Stimulated activated CD4-positive, alpha-beta T cell treated with anti-CD3 and anti-CD28 coated beads, Interleukin-4, amount 100 ng/mL, for 1 hour (primary cell): ENCODE measurements at regions not wholly inside any gene's neighbourhood (a gene's known extent, or its start where the extent isn't known, plus 50 kb on each side); places are given as distances from the start of the nearest gene placed in this dataset.
"Not testable (repeated sequence)": the region's sequence is repeated elsewhere in the genome, so short reads cannot be mapped to it uniquely, and the experiment has no call there.

Source experiments
- DNase-seq: peaks from one replicate; pipeline ENCODE4 v3.0.0-alpha.2; 2020

- no peak for DNase-seq
These were observed 52.1 kb downstream of the PWWP3B start for GRCh38 chrX:106220177-106220576.

GRCh38 chrX:106243376-106243775 is 75.3 kb downstream of the PWWP3B start:
- no peak for DNase-seq

- no peak for DNase-seq
These were observed 78.4 kb downstream of the PWWP3B start for GRCh38 chrX:106246511-106246910.

GRCh38 chrX:106247162-106247561 is 79.1 kb downstream of the PWWP3B start:
- no peak for DNase-seq

GRCh38 chrX:106249706-106250379 is 81.7 kb downstream of the PWWP3B start:
- DNase-seq, result no peak

- DNase-seq, result no peak
These were observed 95.7 kb downstream of the PWWP3B start for GRCh38 chrX:106263817-106264216.

- DNase-seq, result not testable (repeated sequence)
These were observed 106.0 kb downstream of the PWWP3B start for GRCh38 chrX:106273947-106274587.

GRCh38 chrX:106275172-106275571 is 107.1 kb downstream of the PWWP3B start:
- DNase-seq, result not testable (repeated sequence)

GRCh38 chrX:106278951-106279350 is 110.8 kb downstream of the PWWP3B start:
- no peak for DNase-seq

- DNase-seq, result no peak
These were observed 113.3 kb downstream of the PWWP3B start for GRCh38 chrX:106281383-106281782.

GRCh38 chrX:106283841-106284240 is 115.7 kb downstream of the PWWP3B start:
- no peak for DNase-seq

- DNase-seq, result no peak
These were observed 116.4 kb downstream of the PWWP3B start for GRCh38 chrX:106284431-106285025.

- no peak for DNase-seq
These were observed 118.0 kb downstream of the PWWP3B start for GRCh38 chrX:106286053-106286650.

GRCh38 chrX:106290778-106291177 is 122.7 kb downstream of the PWWP3B start:
- not testable (repeated sequence) for DNase-seq

GRCh38 chrX:106291779-106292390 is 123.8 kb downstream of the PWWP3B start:
- DNase-seq, result not testable (repeated sequence)

- no peak for DNase-seq
These were observed 132.1 kb downstream of the PWWP3B start for GRCh38 chrX:106300239-106300638.

- no peak for DNase-seq
These were observed 132.6 kb downstream of the PWWP3B start for GRCh38 chrX:106300656-106301055.

GRCh38 chrX:106302304-106302703 is 134.2 kb downstream of the PWWP3B start:
- no peak for DNase-seq

GRCh38 chrX:106306391-106306947 is 138.4 kb downstream of the PWWP3B start:
- no peak for DNase-seq

GRCh38 chrX:106323357-106323756 is 155.3 kb downstream of the PWWP3B start:
- no peak for DNase-seq

GRCh38 chrX:106331606-106332005 is 163.5 kb downstream of the PWWP3B start:
- DNase-seq, result no peak

- no peak for DNase-seq
These were observed 173.7 kb downstream of the PWWP3B start for GRCh38 chrX:106341823-106342222.

- no peak for DNase-seq
These were observed 188.5 kb downstream of the PWWP3B start for GRCh38 chrX:106356580-106356979.
